ENCODE measurements at regions not wholly inside any gene's neighbourhood (a gene's known extent, or its start where the extent isn't known, plus 50 kb on each side); places are given as distances from the start of the nearest gene placed in this dataset.

GRCh38 chr19:30222992-30223865 lies 149.0 kb upstream of the ZNF536 start:
- DNase-seq: no peak

GRCh38 chr19:30223866-30224688 lies 148.1 kb upstream of the ZNF536 start:
- DNase-seq: no peak

- DNase-seq: peak; percentile 16
Measured at GRCh38 chr19:30224689-30225606, 147.2 kb upstream of the ZNF536 start.

- DNase-seq: peak; percentile 5
Measured at GRCh38 chr19:30225676-30226463, 146.3 kb upstream of the ZNF536 start.

GRCh38 chr19:30226464-30227011 lies 145.6 kb upstream of the ZNF536 start:
- DNase-seq: peak; percentile 14

- no peak for DNase-seq
Measured at GRCh38 chr19:30227012-30227621, 145.1 kb upstream of the ZNF536 start.

GRCh38 chr19:30227661-30228112 lies 144.5 kb upstream of the ZNF536 start:
- peak; percentile 71 for DNase-seq

GRCh38 chr19:30228113-30228834 lies 143.9 kb upstream of the ZNF536 start:
- DNase-seq: peak; percentile 3

GRCh38 chr19:30228835-30229524 lies 143.2 kb upstream of the ZNF536 start:
- DNase-seq: peak; percentile 6

- no peak for DNase-seq
Measured at GRCh38 chr19:30229525-30230174, 142.5 kb upstream of the ZNF536 start.

GRCh38 chr19:30231408-30232318 lies 140.5 kb upstream of the ZNF536 start:
- DNase-seq: no peak

- no peak for DNase-seq
Measured at GRCh38 chr19:30233375-30233774, 138.8 kb upstream of the ZNF536 start.

GRCh38 chr19:30235946-30236345 lies 136.2 kb upstream of the ZNF536 start:
- no peak for DNase-seq

GRCh38 chr19:30236587-30236986 lies 135.6 kb upstream of the ZNF536 start:
- no peak for DNase-seq

- no peak for DNase-seq
Measured at GRCh38 chr19:30237140-30237539, 135.0 kb upstream of the ZNF536 start.

- no peak for DNase-seq
Measured at GRCh38 chr19:30240904-30241695, 131.1 kb upstream of the ZNF536 start.

- DNase-seq: no peak
Measured at GRCh38 chr19:30244533-30244932, 127.7 kb upstream of the ZNF536 start.

Measured in fibroblast of skin of back (primary cell).